ENCODE measurements at regions not wholly inside any gene's neighbourhood (a gene's known extent, or its start where the extent isn't known, plus 50 kb on each side); places are given as distances from the start of the nearest gene placed in this dataset.

- no peak overlapping the region for H3K27ac Mint-ChIP-seq
- no peak for DNase-seq (ENCODE audit: low spot score in 2 of 2, unreplicated experiment in 2 of 2)
- no peak overlapping the region for H3K4me3 Mint-ChIP-seq
- H3K36me3 Mint-ChIP-seq: no peaks in the 10 kb centered on the region
- TF ChIP-seq CTCF (IDR thresholded peaks at IDR 0.05; ENCODE audit: unreplicated experiment): no peak
- no peaks in the 10 kb centered on the region for H3K27me3 Mint-ChIP-seq (ENCODE audit: low read depth)
- H3K9me3 Mint-ChIP-seq: no peaks in the 10 kb centered on the region
- H3K4me1 Mint-ChIP-seq: no peaks in the 10 kb centered on the region
Measured at GRCh38 chr3:115571413-115571812, 51.9 kb upstream of the GAP43 start.
